ENCODE measurements at regions not wholly inside any gene's neighbourhood (a gene's known extent, or its start where the extent isn't known, plus 50 kb on each side); places are given as distances from the start of the nearest gene placed in this dataset.
"Not testable (repeated sequence)": the region's sequence is repeated elsewhere in the genome, so short reads cannot be mapped to it uniquely, and the experiment has no call there.

GRCh38 chr10:117492504-117492903 is 50.0 kb upstream of the EMX2 start:
- DNase-seq (ENCODE audit: low spot score): no peak

GRCh38 chr10:117488004-117488403 is 54.5 kb upstream of the EMX2 start:
- DNase-seq (ENCODE audit: low spot score): no peak

GRCh38 chr10:117486606-117487005 is 55.9 kb upstream of the EMX2 start:
- DNase-seq (ENCODE audit: low spot score): no peak

GRCh38 chr10:117483056-117483590 is 59.4 kb upstream of the EMX2 start:
- no peak for DNase-seq (ENCODE audit: low spot score)

- DNase-seq (ENCODE audit: low spot score): not testable (repeated sequence)
Observed at GRCh38 chr10:117481011-117481410, 61.5 kb upstream of the EMX2 start.

- DNase-seq (ENCODE audit: low spot score): no peak
Observed at GRCh38 chr10:117480097-117480496, 62.4 kb upstream of the EMX2 start.

- DNase-seq (ENCODE audit: low spot score): no peak
Observed at GRCh38 chr10:117477961-117478670, 64.4 kb upstream of the EMX2 start.

GRCh38 chr10:117477211-117477947 is 65.2 kb upstream of the EMX2 start:
- DNase-seq (ENCODE audit: low spot score): no peak

GRCh38 chr10:117476716-117477115 is 65.8 kb upstream of the EMX2 start:
- no peak for DNase-seq (ENCODE audit: low spot score)

- DNase-seq (ENCODE audit: low spot score): no peak
Observed at GRCh38 chr10:117476281-117476680, 66.3 kb upstream of the EMX2 start.

- DNase-seq (ENCODE audit: low spot score): no peak
Observed at GRCh38 chr10:117472872-117473271, 69.7 kb upstream of the EMX2 start.

- no peak for DNase-seq (ENCODE audit: low spot score)
Observed at GRCh38 chr10:117471344-117471874, 71.1 kb upstream of the EMX2 start.

GRCh38 chr10:117470733-117471132 is 71.8 kb upstream of the EMX2 start:
- DNase-seq (ENCODE audit: low spot score): no peak

- no peak for DNase-seq (ENCODE audit: low spot score)
Observed at GRCh38 chr10:117468665-117469064, 73.9 kb upstream of the EMX2 start.

GRCh38 chr10:117464176-117464575 is 78.4 kb upstream of the EMX2 start:
- no peak for DNase-seq (ENCODE audit: low spot score)

GRCh38 chr10:117463545-117463920 is 79.0 kb upstream of the EMX2 start:
- DNase-seq (ENCODE audit: low spot score): no peak

- DNase-seq (ENCODE audit: low spot score): no peak
Observed at GRCh38 chr10:117462816-117463544, 79.6 kb upstream of the EMX2 start.

- DNase-seq (ENCODE audit: low spot score): no peak
Observed at GRCh38 chr10:117462424-117462792, 80.1 kb upstream of the EMX2 start.

- DNase-seq (ENCODE audit: low spot score): no peak
Observed at GRCh38 chr10:117461766-117462423, 80.7 kb upstream of the EMX2 start.

GRCh38 chr10:117460846-117461765 is 81.4 kb upstream of the EMX2 start:
- DNase-seq (ENCODE audit: low spot score): no peak

GRCh38 chr10:117458571-117458970 is 83.3 kb upstream of the PDZD8 start:
- no peak for DNase-seq (ENCODE audit: low spot score)

All from D341Med (cell line).